IMR-90 (cell line): ENCODE measurements at regions not wholly inside any gene's neighbourhood (a gene's known extent, or its start where the extent isn't known, plus 50 kb on each side); places are given as distances from the start of the nearest gene placed in this dataset.

Source experiments
- ATAC-seq: fragments of 200-7000 bp; cut with Tn5 transposase; 2 replicates; pipeline ENCODE4 v1.9.1; 2020; ENCODE audit warnings: low read depth, mild to moderate bottlenecking, moderate library complexity
- BruUV-seq: library from RNA; stranded (reverse); fragments of 400-500 nt; replicated peaks from 2 replicates; lab custom pipeline; 2021; lab: Mats Ljungman, UMichigan
- CTCF ChIA-PET: fragments of 300-600 bp; formaldehyde crosslinking; extraction: SDS; loops from one replicate; lab custom pipeline; 2021; ENCODE audit warnings: antibody characterized with exemption; lab: Yijun Ruan, JAX
- POLR2A ChIA-PET: fragments of 300-600 bp; sonication (Branson Sonifier 250); formaldehyde crosslinking; loops from one replicate; lab custom pipeline; 2022; ENCODE audit warnings: antibody characterized with exemption; ENCODE audit not compliant: unreplicated experiment; lab: Charles Lee
- DNase-seq: peaks from one replicate; pipeline ENCODE4 v3.0.0; 2013
- H2AFZ ChIP-seq: replicated peaks from 2 replicates; pipeline ENCODE3; 2013; ENCODE audit warnings: low read length, mild to moderate bottlenecking; ENCODE audit not compliant: poor library complexity
- H2AK5ac ChIP-seq: 2 replicates; pipeline ENCODE4 v1.6.1; 2013; ENCODE audit warnings: low read depth, low read length, inconsistent platforms
- H2AK9ac ChIP-seq: replicated peaks from 2 replicates; pipeline ENCODE3; 2013; ENCODE audit warnings: mild to moderate bottlenecking, low read depth, low read length, moderate library complexity; ENCODE audit not compliant: poor library complexity
- H2BK120ac ChIP-seq: 2 replicates; pipeline ENCODE4 v1.6.1; 2013; ENCODE audit warnings: low read depth, low read length, inconsistent platforms
- H2BK15ac ChIP-seq: 3 replicates; pipeline ENCODE4 v1.6.1; 2013; ENCODE audit warnings: low read depth, low read length, inconsistent platforms
- H2BK20ac ChIP-seq: 2 replicates; pipeline ENCODE4 v1.6.1; 2013; ENCODE audit warnings: low read depth, mild to moderate bottlenecking, inconsistent platforms, low read length, moderate library complexity
- H2BK5ac ChIP-seq: 2 replicates; pipeline ENCODE4 v1.6.1; 2013; ENCODE audit warnings: mild to moderate bottlenecking, low read depth, low read length, inconsistent platforms; ENCODE audit not compliant: poor library complexity, severe bottlenecking
- H3K14ac ChIP-seq: replicated peaks from 2 replicates; pipeline ENCODE4 v1.6.1; 2013; ENCODE audit warnings: low read depth, low read length, inconsistent platforms
- H3K18ac ChIP-seq: 2 replicates; pipeline ENCODE4 v1.6.1; 2013; ENCODE audit warnings: low read depth, low read length, control low read depth
- H3K23ac ChIP-seq: 2 replicates; pipeline ENCODE4 v1.6.1; 2013; ENCODE audit warnings: low read depth, low read length, inconsistent platforms
- H3K27ac ChIP-seq: 2 replicates; pipeline ENCODE4 v1.5.1; 2013; ENCODE audit warnings: mild to moderate bottlenecking, control low read depth, low read length; ENCODE audit not compliant: insufficient read depth
- H3K27me3 ChIP-seq: 2 replicates; pipeline ENCODE4 v1.6.1; 2013; ENCODE audit warnings: low read length; ENCODE audit not compliant: control insufficient read depth, insufficient read depth
- H3K36me3 ChIP-seq: 2 replicates; pipeline ENCODE4 v1.6.1; 2013; ENCODE audit warnings: low read length, mixed read lengths; ENCODE audit not compliant: control insufficient read depth, insufficient read depth
- H3K4ac ChIP-seq: 2 replicates; pipeline ENCODE4 v1.6.1; 2013; ENCODE audit warnings: low read depth, low read length, inconsistent platforms
- H3K4me1 ChIP-seq: 2 replicates; pipeline ENCODE4 v1.6.1; 2013; ENCODE audit warnings: low read length, mixed read lengths; ENCODE audit not compliant: control insufficient read depth, insufficient read depth
- H3K4me2 ChIP-seq: 2 replicates; pipeline ENCODE4 v1.6.1; 2013; ENCODE audit warnings: low read depth, mild to moderate bottlenecking, control low read depth, low read length, moderate library complexity
- H3K4me3 ChIP-seq: 2 replicates; pipeline ENCODE4 v1.5.1; 2013; ENCODE audit warnings: low read depth, mild to moderate bottlenecking, control low read depth, low read length, moderate library complexity; ENCODE audit not compliant: insufficient read depth
- H3K56ac ChIP-seq: 2 replicates; pipeline ENCODE4 v1.6.1; 2013; ENCODE audit warnings: low read length, inconsistent platforms; ENCODE audit not compliant: insufficient read depth; ENCODE audit errors: extremely low read depth
- H3K79me1 ChIP-seq, 2 experiments: 2 replicates each; pipeline ENCODE4 v1.6.1; 2013; ENCODE audit warnings: low read length in 2 of 2, inconsistent platforms in 1 of 2, low read depth in 1 of 2
- H3K9ac ChIP-seq: 2 replicates; pipeline ENCODE4 v1.6.1; 2013; ENCODE audit warnings: low read depth, low read length, control low read depth
- H3K9me1 ChIP-seq: 2 replicates; pipeline ENCODE4 v1.6.1; 2013; ENCODE audit warnings: low read length, inconsistent platforms; ENCODE audit not compliant: insufficient read depth
- H3K9me3 ChIP-seq: 2 replicates; pipeline ENCODE4 v1.6.1; 2013; ENCODE audit warnings: low read length; ENCODE audit not compliant: control insufficient read depth, insufficient read depth
- H4K20me1 ChIP-seq: 2 replicates; pipeline ENCODE4 v1.6.1; 2013; ENCODE audit warnings: low read length, inconsistent platforms; ENCODE audit not compliant: insufficient read depth
- H4K5ac ChIP-seq: 2 replicates; pipeline ENCODE4 v1.6.1; 2013; ENCODE audit warnings: mild to moderate bottlenecking, low read depth, low read length, control low read depth
- H4K8ac ChIP-seq, 2 experiments: 2 replicates each; pipeline ENCODE4 v1.6.1; 2013; ENCODE audit warnings: low read depth in 2 of 2, low read length in 2 of 2, control low read depth in 1 of 2, inconsistent platforms in 1 of 2
- H4K91ac ChIP-seq: 2 replicates; pipeline ENCODE4 v1.6.1; 2013; ENCODE audit warnings: low read depth, low read length, inconsistent platforms; ENCODE audit not compliant: insufficient read depth
- BHLHE40 ChIP-seq: fragments of 150-350 bp; IDR thresholded peaks from 2 replicates; pipeline ENCODE4 v1.6.1; 2016; ENCODE audit warnings: mild to moderate bottlenecking, low read depth, low read length
- CEBPB ChIP-seq: IDR thresholded peaks from 2 replicates; pipeline ENCODE4 v1.6.1; 2012; ENCODE audit warnings: low read depth, low read length, improper control_type of control experiment
- CHD1 ChIP-seq: IDR thresholded peaks from 2 replicates; pipeline ENCODE4 v1.6.1; 2012; ENCODE audit warnings: low read depth, low read length, improper control_type of control experiment
- CTCF ChIP-seq: conservative IDR thresholded peaks from 2 replicates; pipeline ENCODE4 v1.5.1; 2012; ENCODE audit warnings: mild to moderate bottlenecking, low read depth, low read length, improper control_type of control experiment
- ELK1 ChIP-seq: fragments of 150-350 bp; IDR thresholded peaks from 2 replicates; pipeline ENCODE4 v1.6.1; 2016; ENCODE audit warnings: low read depth, mild to moderate bottlenecking, low read length, moderate library complexity, borderline replicate concordance
- FOS ChIP-seq: fragments of 150-350 bp; IDR thresholded peaks from 2 replicates; pipeline ENCODE4 v1.6.1; 2016; ENCODE audit warnings: low read depth, low read length
- MAFK ChIP-seq: IDR thresholded peaks from 2 replicates; pipeline ENCODE4 v1.6.1; 2012; ENCODE audit warnings: low read depth, low read length, improper control_type of control experiment
- MAZ ChIP-seq: IDR thresholded peaks from 2 replicates; pipeline ENCODE4 v1.6.1; 2012; ENCODE audit warnings: low read depth, mild to moderate bottlenecking, low read length, improper control_type of control experiment, moderate library complexity, borderline replicate concordance
- NFE2L2 ChIP-seq: fragments of 150-350 bp; IDR thresholded peaks from 2 replicates; pipeline ENCODE4 v1.6.1; 2016; ENCODE audit warnings: low read depth, mild to moderate bottlenecking, low read length
- POLR2A ChIP-seq: IDR thresholded peaks from 2 replicates; pipeline ENCODE4 v1.6.1; 2012; ENCODE audit warnings: mild to moderate bottlenecking, low read depth, low read length
- RAD21 ChIP-seq: IDR thresholded peaks from 2 replicates; pipeline ENCODE4 v1.6.1; 2012; ENCODE audit warnings: low read length, improper control_type of control experiment
- RCOR1 ChIP-seq: IDR thresholded peaks from 2 replicates; pipeline ENCODE4 v1.6.1; 2012; ENCODE audit warnings: mild to moderate bottlenecking, low read length, improper control_type of control experiment; ENCODE audit not compliant: insufficient replicate concordance
- RFX5 ChIP-seq: IDR thresholded peaks from 2 replicates; pipeline ENCODE4 v1.8.0; 2012; ENCODE audit warnings: low read depth, mild to moderate bottlenecking, low read length, moderate library complexity
- SMC3 ChIP-seq: fragments of 150-350 bp; IDR thresholded peaks from 2 replicates; pipeline ENCODE4 v1.6.1; 2016; ENCODE audit warnings: low read depth, mild to moderate bottlenecking, antibody characterized with exemption, low read length, moderate library complexity
- USF2 ChIP-seq: fragments of 150-350 bp; IDR thresholded peaks from 2 replicates; pipeline ENCODE4 v1.6.1; 2017; ENCODE audit warnings: mild to moderate bottlenecking, antibody characterized with exemption, low read length, low read depth
- WGBS, 2 experiments: methylation state at CpG; one replicate each; pipeline versions ENCODE4 v1.1.5 to v1.1.7; 2013; ENCODE audit warnings: missing lambda C conversion rate in 2 of 2; ENCODE audit not compliant: insufficient read length in 1 of 2; ENCODE audit errors: extremely low coverage in 2 of 2; 5-methylcytosine and 5-hydroxymethylcytosine counted together
- dilution Hi-C: fragments of 300-500 bp; cut with HindIII; formaldehyde crosslinking; loops from one replicate; pipeline ENCODE4 v1.14.3; 2018; ENCODE audit warnings: low sequenced_read_pairs; ENCODE audit not compliant: unreplicated experiment
- in situ Hi-C: fragments of 300-500 bp; cut with MboI; formaldehyde crosslinking; loops from 3 replicates; pipeline ENCODE4 v1.14.3; 2019; ENCODE audit warnings: low sequenced_read_pairs, inconsistent platforms, mixed read lengths
- intact Hi-C: fragments of 100-400 bp; cut with micrococcal nuclease; formaldehyde crosslinking; loops from 2 replicates; pipeline ENCODE4 v1.10.0; 2022

DNA sequence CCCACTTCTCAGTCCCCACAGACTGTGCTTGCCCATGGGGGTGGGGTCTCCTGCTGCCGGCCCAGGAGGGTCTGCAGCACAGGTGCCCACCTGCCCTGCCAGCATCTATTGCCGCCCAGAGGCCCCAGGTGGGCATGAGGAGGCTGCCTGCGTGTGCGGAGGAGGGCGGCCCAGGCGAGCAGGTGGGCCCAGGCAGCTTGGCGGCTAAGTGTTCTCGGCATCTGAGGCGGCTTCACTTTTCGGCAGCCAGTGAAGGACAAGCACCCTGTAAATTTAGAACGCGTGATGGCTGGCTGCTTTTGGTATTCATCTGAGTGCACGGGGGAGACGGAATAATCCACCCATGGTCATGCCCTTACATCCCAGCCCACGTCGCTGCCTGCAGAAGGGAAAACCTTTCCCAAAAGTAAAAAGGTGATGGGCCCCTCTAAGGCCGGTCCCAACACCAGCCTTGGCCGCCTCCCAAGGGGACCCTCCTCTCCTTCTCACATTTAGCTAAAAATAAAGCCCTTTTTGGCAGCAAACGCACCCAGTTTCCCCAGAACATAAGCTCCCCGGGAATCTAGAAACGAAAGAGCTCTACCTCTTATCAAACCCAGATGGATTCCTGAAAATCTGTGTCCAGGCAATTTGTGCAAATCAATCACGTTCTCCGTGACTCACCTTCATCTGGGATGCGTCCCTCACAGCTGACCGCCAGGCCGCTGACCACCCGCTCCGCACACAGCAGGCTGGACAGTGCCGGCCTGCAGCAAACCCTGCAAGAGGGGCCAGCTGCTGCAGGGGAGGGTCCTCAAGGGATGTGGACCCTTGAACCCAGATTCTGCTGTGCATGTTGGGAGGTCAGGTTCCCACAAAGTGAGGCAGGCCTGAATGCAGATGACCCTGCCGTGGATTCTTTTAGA, 79.4 kb downstream of the RBFOX3 start:
- Histone ChIP-seq H4K20me1 (no peaks in the 10 kb centered on the region), H3K9me1 (no peaks in the 10 kb centered on the region), H3K4me3 (no peak overlapping the region), H3K27ac (no peak overlapping the region), H3K56ac (no peak overlapping the region), H3K18ac (no peak overlapping the region), H3K79me1 (no peaks in the 10 kb centered on the region), H3K23ac (no peak overlapping the region), H3K27me3 (no peaks in the 10 kb centered on the region; the same call in 1 of the 2 replicates), H2AK5ac (no peak overlapping the region), H3K9me3 (no peaks in the 10 kb centered on the region), H4K91ac (no peak overlapping the region), H4K8ac (no peak overlapping the region), H2AFZ (no peak overlapping the region), H2BK5ac (no peak overlapping the region), H3K36me3 (no peaks in the 10 kb centered on the region), H3K14ac (no peak overlapping the region), H2BK120ac (no peak overlapping the region), H4K5ac (no peak overlapping the region), H2BK15ac (no peak overlapping the region), H3K4me2 (no peak overlapping the region), H3K4me1 (no peaks in the 10 kb centered on the region), H2AK9ac (no peak overlapping the region), H2BK20ac (no peak overlapping the region), H3K9ac (no peak overlapping the region), H3K4ac (no peak overlapping the region)
- CTCF ChIA-PET: no interaction called here
- dilution Hi-C loops (no loop called here), intact Hi-C loops (no loop called here), in situ Hi-C loops (no loop called here)
- ATAC-seq (no peak), DNase-seq (no peak)
- no TSS peak for BruUV-seq
- 22% methylated on average over 3 of the region's 30 CpGs; no CpG with 5 or more reads in 1 of the 2 experiments for WGBS, 2 experiments
- POLR2A ChIA-PET: no interaction called here
- TF ChIP-seq CHD1: no peak
- TF ChIP-seq BHLHE40: no peak
- TF ChIP-seq MAFK: no peak
- no peak for TF ChIP-seq RFX5
- no peak for TF ChIP-seq CEBPB
- no peak for TF ChIP-seq POLR2A
- no peak for TF ChIP-seq CTCF
- no peak for TF ChIP-seq SMC3
- no peak for TF ChIP-seq RAD21
- TF ChIP-seq USF2: no peak
- no peak for TF ChIP-seq RCOR1
- TF ChIP-seq MAZ: no peak
- no peak for TF ChIP-seq NFE2L2
- TF ChIP-seq ELK1: no peak
- TF ChIP-seq FOS: no peak
